ENCODE measurements at regions not wholly inside any gene's neighbourhood (a gene's known extent, or its start where the extent isn't known, plus 50 kb on each side); places are given as distances from the start of the nearest gene placed in this dataset.

GRCh38 chr12:91629440-91629839, 446.8 kb upstream of the DCN start:
- no peak overlapping the region for H2AFZ ChIP-seq
- no peak for TF ChIP-seq EZH2 (IDR thresholded peaks at IDR 0.05; ENCODE audit: low read depth)
- TF ChIP-seq CTCF (conservative IDR thresholded peaks at IDR 0.05), result no peak
- H3K4me1 ChIP-seq (replicated peaks; ENCODE audit: insufficient read depth), result no peaks in the 10 kb centered on the region
- no TSS peak for BruUV-seq (replicated peaks)
- ChIA-PET CTCF (no interaction called here), POLR2A (ENCODE audit: unreplicated experiment) (no interaction called here)
- no peaks in the 10 kb centered on the region for H4K20me1 ChIP-seq (ENCODE audit: insufficient read depth)
- intact Hi-C loops (cut with micrococcal nuclease; ENCODE audit: unreplicated experiment), result no loop called here
- no peak overlapping the region for H3K27ac ChIP-seq
- DNase-seq, result no peak
- no peaks in the 10 kb centered on the region for H3K79me2 ChIP-seq (ENCODE audit: low read depth)
- H3K9me2 ChIP-seq (ENCODE audit: insufficient read depth), result no peaks in the 10 kb centered on the region
- H3F3A ChIP-seq (ENCODE audit: insufficient read depth, low read depth), result no peaks in the 10 kb centered on the region
- H3K9me3 ChIP-seq (ENCODE audit: insufficient read depth, low read depth), result peaks cover 4% of the 10 kb centered on the region; the same call in 1 of the 2 replicates
- H3K36me3 ChIP-seq (ENCODE audit: low read depth), result no peaks in the 10 kb centered on the region
- no peaks in the 10 kb centered on the region for H3K27me3 ChIP-seq (ENCODE audit: insufficient read depth, low read depth)
- no peak overlapping the region for H3K4me2 ChIP-seq
- no peak overlapping the region for H3K4me3 ChIP-seq

GRCh38 chr12:91628656-91629055, 446.0 kb upstream of the DCN start:
- Histone ChIP-seq H3K79me2 (ENCODE audit: low read depth) (no peaks in the 10 kb centered on the region), H3K9me2 (ENCODE audit: insufficient read depth) (no peaks in the 10 kb centered on the region), H2AFZ (no peak overlapping the region), H4K20me1 (ENCODE audit: insufficient read depth) (no peaks in the 10 kb centered on the region), H3F3A (ENCODE audit: insufficient read depth, low read depth) (no peaks in the 10 kb centered on the region), H3K36me3 (ENCODE audit: low read depth) (no peaks in the 10 kb centered on the region), H3K27me3 (ENCODE audit: insufficient read depth, low read depth) (no peaks in the 10 kb centered on the region), H3K27ac (no peak overlapping the region), H3K9me3 (ENCODE audit: insufficient read depth, low read depth) (peaks cover 4% of the 10 kb centered on the region; the same call in 1 of the 2 replicates), H3K4me1 (replicated peaks; ENCODE audit: insufficient read depth) (no peaks in the 10 kb centered on the region), H3K4me2 (no peak overlapping the region), H3K4me3 (no peak overlapping the region)
- TF ChIP-seq EZH2 (IDR thresholded peaks at IDR 0.05; ENCODE audit: low read depth) (no peak), CTCF (conservative IDR thresholded peaks at IDR 0.05) (no peak)
- ChIA-PET CTCF (no interaction called here), POLR2A (ENCODE audit: unreplicated experiment) (no interaction called here)
- BruUV-seq (replicated peaks), result no TSS peak
- intact Hi-C loops (cut with micrococcal nuclease; ENCODE audit: unreplicated experiment), result no loop called here
- no peak for DNase-seq

- Histone ChIP-seq H3F3A (ENCODE audit: insufficient read depth, low read depth) (no peaks in the 10 kb centered on the region), H3K4me1 (replicated peaks; ENCODE audit: insufficient read depth) (no peaks in the 10 kb centered on the region), H3K9me2 (ENCODE audit: insufficient read depth) (no peaks in the 10 kb centered on the region), H3K27ac (no peak overlapping the region), H3K27me3 (ENCODE audit: insufficient read depth, low read depth) (no peaks in the 10 kb centered on the region), H3K79me2 (ENCODE audit: low read depth) (no peaks in the 10 kb centered on the region), H4K20me1 (ENCODE audit: insufficient read depth) (no peaks in the 10 kb centered on the region), H3K36me3 (ENCODE audit: low read depth) (no peaks in the 10 kb centered on the region), H2AFZ (no peak overlapping the region), H3K9me3 (ENCODE audit: insufficient read depth, low read depth) (peaks cover 4% of the 10 kb centered on the region; the same call in 1 of the 2 replicates), H3K4me2 (no peak overlapping the region), H3K4me3 (no peak overlapping the region)
- ChIA-PET CTCF (no interaction called here), POLR2A (ENCODE audit: unreplicated experiment) (no interaction called here)
- no peak for DNase-seq
- intact Hi-C loops (cut with micrococcal nuclease; ENCODE audit: unreplicated experiment), result no loop called here
- TF ChIP-seq EZH2 (IDR thresholded peaks at IDR 0.05; ENCODE audit: low read depth) (no peak), CTCF (conservative IDR thresholded peaks at IDR 0.05) (no peak)
- no TSS peak for BruUV-seq (replicated peaks)
These were observed 444.6 kb upstream of the DCN start for GRCh38 chr12:91627225-91627624.

Measured in PC-9 (cell line).